IPS-20b (cell line): ENCODE measurements at regions not wholly inside any gene's neighbourhood (a gene's known extent, or its start where the extent isn't known, plus 50 kb on each side); places are given as distances from the start of the nearest gene placed in this dataset.

Experiments
- H3K27ac ChIP-seq: one replicate; pipeline ENCODE4 v1.5.1; 2013; ENCODE audit warnings: low read length
- H3K27me3 ChIP-seq: 2 replicates; pipeline ENCODE4 v1.6.1; 2013; ENCODE audit warnings: mild to moderate bottlenecking, low read length, inconsistent platforms; ENCODE audit not compliant: insufficient read depth
- H3K36me3 ChIP-seq: 2 replicates; pipeline ENCODE4 v1.6.1; 2013; ENCODE audit warnings: low read depth, mild to moderate bottlenecking, inconsistent platforms, low read length, moderate library complexity; ENCODE audit not compliant: insufficient read depth
- H3K4me1 ChIP-seq: 2 replicates; pipeline ENCODE4 v1.6.1; 2013; ENCODE audit warnings: mild to moderate bottlenecking, control low read depth, inconsistent platforms, low read length, moderate library complexity; ENCODE audit not compliant: insufficient read depth
- H3K4me3 ChIP-seq: 2 replicates; pipeline ENCODE4 v1.5.1; 2013; ENCODE audit warnings: mild to moderate bottlenecking, low read length, inconsistent platforms
- H3K9ac ChIP-seq: 2 replicates; pipeline ENCODE4 v1.6.1; 2013; ENCODE audit warnings: low read depth, mild to moderate bottlenecking, inconsistent platforms, low read length, moderate library complexity
- H3K9me3 ChIP-seq: 2 replicates; pipeline ENCODE4 v1.6.1; 2013; ENCODE audit warnings: mild to moderate bottlenecking, low read depth, low read length, inconsistent platforms; ENCODE audit not compliant: insufficient read depth

DNA sequence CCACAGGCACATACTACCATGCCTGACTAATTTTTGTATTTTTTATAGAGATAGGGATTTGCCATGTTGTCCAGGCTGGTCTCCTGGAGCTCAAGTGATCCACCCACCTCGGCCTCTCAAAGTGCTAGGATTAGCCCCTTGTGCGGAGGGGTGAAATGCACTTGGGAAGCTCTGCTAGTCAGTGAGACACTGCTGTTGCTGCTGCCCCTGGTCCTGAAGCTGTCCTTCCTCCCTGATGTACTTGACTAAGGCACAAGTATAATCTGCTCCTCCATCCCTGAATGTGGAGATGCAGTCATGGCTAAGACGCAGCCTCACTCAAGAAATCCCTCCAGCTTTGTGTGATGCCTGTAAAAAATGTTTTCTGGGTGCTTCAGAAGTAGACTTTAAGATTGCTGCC, 124.5 kb downstream of the KCTD15 start:
- H3K36me3 ChIP-seq, result no peaks in the 10 kb centered on the region
- H3K9me3 ChIP-seq, result no peaks in the 10 kb centered on the region
- no peaks in the 10 kb centered on the region for H3K4me1 ChIP-seq
- H3K27me3 ChIP-seq, result no peaks in the 10 kb centered on the region
- H3K4me3 ChIP-seq, result no peak overlapping the region
- no peak overlapping the region for H3K9ac ChIP-seq
- H3K27ac ChIP-seq, result no peak overlapping the region

DNA sequence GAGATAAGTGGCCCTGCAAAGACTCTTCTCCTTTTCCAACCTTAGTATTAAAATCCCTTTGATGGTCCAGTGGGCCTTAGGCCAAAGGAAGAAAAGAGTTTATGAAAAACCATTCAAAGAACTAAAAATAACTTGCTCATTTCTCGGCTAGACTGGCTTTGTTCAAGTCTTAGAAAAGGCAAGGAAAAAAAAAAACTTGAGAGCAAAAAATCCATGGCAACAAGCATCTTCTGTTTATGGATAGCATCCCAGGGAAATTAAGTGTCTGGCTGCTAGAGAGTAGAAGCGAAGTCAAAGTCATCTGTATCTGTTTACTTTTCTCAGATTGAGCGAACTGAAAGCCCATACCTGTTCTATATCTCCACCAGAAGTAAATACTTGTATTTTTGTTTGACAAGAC, 129.6 kb downstream of the KCTD15 start:
- Histone ChIP-seq H3K9me3 (no peaks in the 10 kb centered on the region), H3K4me1 (peaks cover 16% of the 10 kb centered on the region), H3K27me3 (no peaks in the 10 kb centered on the region), H3K9ac (no peak overlapping the region), H3K36me3 (no peaks in the 10 kb centered on the region), H3K27ac (no peak overlapping the region), H3K4me3 (no peak overlapping the region)

DNA sequence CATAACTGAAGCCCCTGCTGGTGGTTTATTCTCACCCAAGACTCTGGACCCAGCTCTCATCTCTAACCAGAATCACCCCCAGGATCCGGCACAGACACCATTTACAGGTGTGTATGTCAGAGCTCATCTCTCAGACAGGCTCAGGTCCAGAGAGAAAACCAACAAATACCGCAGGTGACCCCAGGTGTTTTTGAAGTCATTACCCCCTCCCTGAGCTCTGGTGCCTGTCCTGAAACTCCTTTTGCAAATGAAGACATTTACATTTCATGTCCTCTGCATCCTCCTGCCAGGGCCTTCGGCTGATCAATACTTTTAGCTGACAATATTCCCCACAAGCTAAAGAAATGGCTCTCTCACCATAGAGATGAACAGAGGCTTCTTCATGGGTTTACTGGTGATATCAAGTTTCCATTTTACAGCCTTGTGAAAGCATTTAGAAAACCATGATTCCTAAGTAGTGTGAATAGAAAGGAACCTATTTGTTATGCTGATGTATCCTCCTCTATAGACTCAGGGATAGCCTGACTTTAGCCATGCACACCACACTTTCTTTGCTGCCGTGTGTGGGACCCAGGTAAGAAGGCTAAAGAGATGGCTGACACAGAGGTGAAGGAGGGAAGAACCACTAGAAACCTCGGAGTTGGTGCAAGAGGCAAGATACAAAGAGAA, 131.3 kb downstream of the KCTD15 start:
- H3K9me3 ChIP-seq, result no peaks in the 10 kb centered on the region
- H3K9ac ChIP-seq, result no peak overlapping the region
- H3K36me3 ChIP-seq, result no peaks in the 10 kb centered on the region
- peaks cover 16% of the 10 kb centered on the region for H3K4me1 ChIP-seq
- no peaks in the 10 kb centered on the region for H3K27me3 ChIP-seq
- no peak overlapping the region for H3K27ac ChIP-seq
- peak overlapping the region; percentile 1; the same call in 1 of the 2 replicates for H3K4me3 ChIP-seq

DNA sequence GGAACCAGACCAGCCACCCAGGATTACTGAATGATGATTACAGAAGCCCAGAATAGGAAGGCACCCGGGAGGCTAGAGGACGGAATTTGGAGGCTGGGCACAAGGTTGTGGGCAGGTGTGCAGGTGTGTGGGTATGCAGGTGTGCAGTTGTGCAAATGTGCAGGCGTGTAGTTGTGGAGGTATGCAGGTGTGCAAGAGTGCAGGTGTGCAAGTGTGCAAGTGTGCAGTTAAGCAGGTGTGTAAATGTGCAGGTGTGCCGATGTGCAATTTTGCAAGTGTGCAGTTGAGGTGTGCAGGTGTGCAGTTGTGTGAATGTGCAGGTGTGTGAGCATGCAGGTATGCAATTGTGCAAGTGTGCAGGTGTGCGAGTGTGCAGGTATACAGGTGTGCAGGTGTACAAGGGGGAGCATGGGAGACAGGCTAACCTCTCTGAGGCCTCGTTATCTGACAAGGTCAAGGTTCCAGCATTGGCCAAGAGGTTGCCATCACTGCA, 131.8 kb downstream of the KCTD15 start:
- Histone ChIP-seq H3K27me3 (no peaks in the 10 kb centered on the region), H3K9me3 (no peaks in the 10 kb centered on the region), H3K4me3 (peak overlapping the region; percentile 1; the same call in 1 of the 2 replicates), H3K27ac (no peak overlapping the region), H3K9ac (no peak overlapping the region), H3K36me3 (no peaks in the 10 kb centered on the region), H3K4me1 (peaks cover 16% of the 10 kb centered on the region)

DNA sequence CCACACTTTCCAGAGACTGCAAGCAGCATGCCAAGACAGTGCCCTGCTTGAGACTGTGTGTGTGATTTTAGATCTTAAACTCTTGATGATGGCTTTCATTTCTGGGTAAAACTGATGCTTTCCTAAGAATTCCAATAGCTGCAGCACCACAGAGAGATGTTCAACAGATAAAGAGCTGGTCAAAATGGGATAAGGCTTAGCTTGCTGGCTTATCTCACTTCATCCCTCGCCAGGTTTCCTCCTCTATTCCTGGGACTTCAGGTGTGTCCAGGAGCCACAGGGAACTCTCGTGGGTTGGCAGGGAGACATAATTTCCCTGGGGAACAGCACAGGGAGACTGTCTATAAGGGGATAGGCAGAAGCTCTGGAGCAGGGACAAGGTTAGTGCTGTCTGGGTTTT, 137.3 kb downstream of the KCTD15 start:
- Histone ChIP-seq H3K9me3 (no peaks in the 10 kb centered on the region), H3K9ac (no peak overlapping the region), H3K27me3 (no peaks in the 10 kb centered on the region), H3K27ac (no peak overlapping the region), H3K4me3 (no peak overlapping the region), H3K4me1 (0 out of 2 replicates have a peak, but pooled peaks cover under 1% of the 10 kb centered on the region), H3K36me3 (no peaks in the 10 kb centered on the region)

DNA sequence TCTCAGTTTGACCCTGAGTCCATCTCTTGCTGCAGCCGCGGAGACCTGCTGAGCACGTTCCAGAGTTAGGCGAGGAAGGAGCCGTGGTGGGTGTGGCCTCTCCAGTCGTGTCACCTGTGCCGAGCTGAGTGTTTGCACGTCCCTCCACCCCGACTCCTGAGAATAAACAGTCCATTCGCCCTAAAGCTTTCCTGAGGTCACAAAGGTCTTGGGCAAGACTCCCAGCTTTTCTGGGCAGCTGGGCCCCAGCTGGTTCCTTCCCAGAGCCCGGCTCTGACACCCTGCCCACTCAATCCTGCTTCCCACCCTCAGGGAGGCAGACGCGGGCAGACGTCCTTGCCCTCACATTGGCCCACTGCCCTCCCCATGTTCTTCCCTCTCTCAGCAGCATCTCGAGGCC, 142.2 kb downstream of the KCTD15 start:
- Histone ChIP-seq H3K27ac (no peak overlapping the region), H3K9me3 (no peaks in the 10 kb centered on the region), H3K4me1 (no peaks in the 10 kb centered on the region), H3K36me3 (no peaks in the 10 kb centered on the region), H3K4me3 (no peak overlapping the region), H3K9ac (no peak overlapping the region), H3K27me3 (no peaks in the 10 kb centered on the region)

DNA sequence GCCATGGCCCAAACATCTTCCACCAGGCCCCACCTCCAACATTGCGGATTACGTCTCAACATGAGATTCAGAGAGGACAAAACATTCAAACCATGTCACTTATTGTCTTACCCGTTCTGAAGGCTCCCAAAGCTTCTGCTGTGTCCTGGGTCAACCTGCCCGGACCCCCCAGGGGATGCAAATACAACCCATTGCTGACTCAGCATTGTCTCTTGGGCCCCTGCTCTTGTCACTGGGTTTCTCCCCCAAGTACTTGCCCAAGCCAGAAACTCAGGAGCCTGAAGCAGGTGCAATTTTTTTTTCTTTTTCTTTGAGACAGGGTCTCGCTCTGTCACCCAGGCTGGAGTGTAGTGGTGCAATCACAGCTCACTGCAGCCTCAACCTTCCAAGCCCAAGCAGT, 144.5 kb downstream of the KCTD15 start:
- no peaks in the 10 kb centered on the region for H3K27me3 ChIP-seq
- H3K4me3 ChIP-seq, result no peak overlapping the region
- no peak overlapping the region for H3K9ac ChIP-seq
- no peaks in the 10 kb centered on the region for H3K36me3 ChIP-seq
- no peaks in the 10 kb centered on the region for H3K4me1 ChIP-seq
- H3K27ac ChIP-seq, result no peak overlapping the region
- no peaks in the 10 kb centered on the region for H3K9me3 ChIP-seq

DNA sequence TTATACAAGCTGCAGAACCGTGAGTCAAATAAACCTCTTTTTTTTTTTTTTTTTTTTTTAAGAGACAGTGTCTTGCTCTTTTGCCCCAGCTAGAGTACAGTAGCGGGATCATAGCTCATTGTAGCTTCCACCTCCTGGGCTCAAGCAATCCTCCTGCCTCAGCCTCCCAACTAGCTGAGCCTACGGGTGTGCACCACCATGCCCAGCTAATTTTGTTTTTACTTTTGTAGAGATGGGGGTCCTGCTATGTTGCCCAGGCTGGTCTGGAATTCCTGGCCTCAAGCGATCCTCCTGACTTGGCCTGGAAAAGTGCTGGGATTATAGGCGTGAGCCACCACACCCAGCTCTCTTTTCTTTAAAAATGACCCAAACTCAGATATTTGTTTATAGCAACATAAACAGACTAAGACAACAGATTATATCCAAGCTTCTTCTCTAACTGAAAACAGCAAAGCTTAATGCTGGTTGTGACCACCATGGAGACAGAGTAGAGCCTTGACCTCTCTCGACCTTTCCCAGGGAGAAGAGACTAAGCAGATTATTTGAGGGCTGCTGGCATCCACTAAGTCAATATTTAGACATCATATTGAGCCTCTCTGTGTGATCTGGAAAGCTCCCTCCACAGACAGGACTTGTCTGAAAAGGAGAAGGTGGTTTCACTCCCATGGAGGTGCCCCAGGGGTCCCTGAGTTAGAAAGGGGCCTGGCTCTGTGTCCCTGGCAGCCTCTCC, 150.0 kb downstream of the KCTD15 start:
- no peaks in the 10 kb centered on the region for H3K27me3 ChIP-seq
- no peaks in the 10 kb centered on the region for H3K9me3 ChIP-seq
- H3K4me1 ChIP-seq, result no peaks in the 10 kb centered on the region
- H3K36me3 ChIP-seq, result no peaks in the 10 kb centered on the region
- no peak overlapping the region for H3K27ac ChIP-seq
- H3K9ac ChIP-seq, result no peak overlapping the region
- H3K4me3 ChIP-seq, result no peak overlapping the region

DNA sequence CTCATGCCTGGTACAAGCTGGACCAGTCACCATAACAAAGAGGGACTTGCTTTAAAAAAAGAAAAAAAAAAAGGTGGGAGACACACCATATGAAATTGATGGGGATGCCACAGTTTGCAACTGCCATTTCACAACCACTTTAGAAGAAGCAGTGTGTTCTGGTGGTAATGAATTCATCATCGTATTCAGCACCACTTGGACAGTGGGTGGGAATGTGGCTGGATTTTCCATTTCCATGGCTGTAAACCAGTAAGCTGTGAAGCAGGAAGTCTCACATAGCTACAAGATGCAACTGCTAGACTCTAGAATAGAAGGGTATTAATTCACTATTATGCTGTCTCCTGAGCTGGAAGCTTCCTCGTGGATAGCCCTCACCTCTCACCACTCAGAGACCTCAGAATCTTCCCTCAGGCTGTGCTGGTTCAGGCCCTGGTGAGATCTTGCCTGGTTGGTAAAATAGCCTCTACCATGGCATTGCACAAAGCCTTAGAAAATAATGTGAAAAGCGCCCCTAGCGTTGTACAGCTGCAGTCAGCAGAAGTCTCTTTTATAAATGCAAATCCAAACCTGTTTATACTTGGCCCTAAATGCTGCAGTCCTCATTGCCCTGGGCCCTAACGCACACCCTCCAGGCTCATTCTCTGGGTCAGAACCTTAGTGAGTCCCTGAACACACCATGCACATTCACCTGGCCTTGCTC, 150.7 kb downstream of the KCTD15 start:
- H3K9ac ChIP-seq, result no peak overlapping the region
- no peaks in the 10 kb centered on the region for H3K9me3 ChIP-seq
- H3K4me3 ChIP-seq, result no peak overlapping the region
- H3K36me3 ChIP-seq, result no peaks in the 10 kb centered on the region
- no peaks in the 10 kb centered on the region for H3K27me3 ChIP-seq
- H3K4me1 ChIP-seq, result no peaks in the 10 kb centered on the region
- H3K27ac ChIP-seq, result no peak overlapping the region

DNA sequence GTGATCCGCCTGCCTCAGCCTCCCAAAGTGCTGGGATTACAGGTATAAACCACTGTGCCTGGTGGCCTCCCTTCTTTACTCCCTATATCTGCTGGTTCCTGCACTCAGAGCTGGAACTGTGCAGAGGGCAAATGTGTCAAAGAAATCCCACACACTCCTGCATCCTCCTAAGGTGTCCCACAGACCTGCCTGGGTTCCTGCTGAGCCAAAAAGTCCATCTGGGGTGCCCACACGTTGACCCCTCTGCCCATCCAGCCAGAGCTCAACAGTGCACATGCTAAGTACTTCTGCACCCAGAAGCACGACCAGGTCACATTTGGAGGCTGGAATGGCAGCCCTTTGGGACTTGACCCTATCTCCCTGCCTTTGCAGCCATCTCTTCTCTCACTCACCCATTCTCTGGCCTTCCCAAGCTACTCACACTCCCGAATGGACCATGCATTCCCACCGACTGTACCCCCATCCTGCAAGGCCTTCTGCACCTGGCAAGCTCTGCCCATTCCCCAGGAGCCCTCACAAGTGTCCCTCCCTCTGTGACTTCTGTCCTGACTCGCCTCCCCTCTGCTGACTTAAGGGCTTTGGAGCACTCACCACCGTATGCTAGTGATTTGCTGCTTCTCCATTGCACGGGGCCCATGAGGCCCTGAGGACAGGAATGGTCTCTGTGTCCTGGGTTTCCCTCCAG, 152.1 kb downstream of the KCTD15 start:
- H3K4me1 ChIP-seq, result no peaks in the 10 kb centered on the region
- H3K27me3 ChIP-seq, result no peaks in the 10 kb centered on the region
- H3K4me3 ChIP-seq, result no peak overlapping the region
- H3K27ac ChIP-seq, result no peak overlapping the region
- H3K9me3 ChIP-seq, result no peaks in the 10 kb centered on the region
- H3K36me3 ChIP-seq, result no peaks in the 10 kb centered on the region
- H3K9ac ChIP-seq, result no peak overlapping the region

DNA sequence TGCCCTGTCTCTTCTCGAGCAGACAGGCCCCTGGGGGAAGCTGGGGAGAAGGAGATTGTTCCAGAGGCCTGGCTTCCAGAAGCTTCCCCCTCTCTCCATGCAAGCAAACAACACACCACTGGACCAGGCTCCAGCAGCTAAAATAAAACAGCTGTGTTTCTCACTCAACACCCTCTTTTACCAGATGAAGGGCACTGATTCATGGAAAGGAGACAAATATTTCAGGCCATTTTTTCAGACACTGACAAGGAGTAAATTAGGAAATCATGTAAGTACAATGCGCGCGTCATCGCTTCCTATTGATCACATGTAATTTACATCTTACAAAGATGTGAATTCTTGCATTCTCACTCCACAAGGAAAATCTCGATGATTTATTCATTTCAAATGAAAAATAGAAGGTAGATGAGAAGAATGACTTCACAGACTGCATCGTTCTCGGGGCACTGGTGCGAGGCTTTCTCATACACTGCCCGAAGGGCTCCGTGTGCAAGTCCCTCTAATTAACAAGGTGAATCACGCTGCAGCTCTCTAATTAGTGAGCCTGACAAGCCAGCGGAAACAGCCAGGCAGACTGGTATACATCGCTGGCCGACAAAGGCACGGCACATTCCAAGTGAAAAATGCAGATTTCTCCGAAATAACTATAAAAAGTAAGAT, 153.6 kb downstream of the KCTD15 start:
- Histone ChIP-seq H3K9me3 (no peaks in the 10 kb centered on the region), H3K27ac (no peak overlapping the region), H3K4me3 (no peak overlapping the region), H3K9ac (no peak overlapping the region; the same call in 1 of the 2 replicates), H3K36me3 (no peaks in the 10 kb centered on the region), H3K4me1 (no peaks in the 10 kb centered on the region), H3K27me3 (no peaks in the 10 kb centered on the region)
